Prostate gland (tissue), 2 donors: ENCODE measurements at regions not wholly inside any gene's neighbourhood (a gene's known extent, or its start where the extent isn't known, plus 50 kb on each side); places are given as distances from the start of the nearest gene placed in this dataset.

Experiments
- DNase-seq: peaks from one replicate; pipeline ENCODE4 v3.0.0-alpha.2; 2019; ENCODE audit warnings: low spot score
- H3K27ac ChIP-seq, 2 donors: fragments of 200-600 bp; sonication (generic); 2 replicates each; pipeline ENCODE4 v1.5.1; 2017 to 2019
- H3K27me3 ChIP-seq: fragments of 200-600 bp; sonication (generic); replicated peaks from 2 replicates; pipeline ENCODE4 v1.5.1; 2019; ENCODE audit not compliant: insufficient read depth
- H3K36me3 ChIP-seq, 2 donors: fragments of 200-600 bp; sonication (generic); 1 replicate in 1 of 2; 2 replicates in 1 of 2; pipeline versions ENCODE4 v1.5.1 to v1.8.1; 2017 to 2019
- H3K4me1 ChIP-seq: fragments of 200-600 bp; sonication (generic); replicated peaks from 2 replicates; pipeline ENCODE4 v1.5.1; 2019
- H3K4me3 ChIP-seq, 2 donors: fragments of 200-600 bp; sonication (generic); 2 replicates each; pipeline ENCODE4 v1.5.1; 2017 to 2019
- H3K9me3 ChIP-seq: fragments of 200-600 bp; sonication (generic); 2 replicates; pipeline ENCODE4 v1.5.1; 2017
- CTCF ChIP-seq, 4 experiments: fragments of 200-600 bp in 2 of 4; fragments of 450-650 bp in 2 of 4; sonication (generic) in 2 of 4; IDR thresholded peaks; 1 replicate in 3 of 4; 2 replicates in 1 of 4; pipeline ENCODE4 v1.5.1; 2016 to 2019; ENCODE audit warnings: antibody characterized with exemption in 4 of 4, mild to moderate bottlenecking in 2 of 4, moderate library complexity in 2 of 4
- POLR2A ChIP-seq: fragments of 450-650 bp; IDR thresholded peaks from one replicate; pipeline ENCODE4 v1.6.1; 2016; ENCODE audit warnings: antibody characterized with exemption, mild to moderate bottlenecking
- POLR2AphosphoS5 ChIP-seq: sonication (generic); formaldehyde crosslinking; IDR thresholded peaks from one replicate; pipeline ENCODE4 v1.6.1; 2017; ENCODE audit warnings: antibody characterized with exemption
- WGBS: methylation state at CpG from one replicate; pipeline ENCODE4 v1.1.5; 2018; 5-methylcytosine and 5-hydroxymethylcytosine counted together
- intact Hi-C: fragments of 100-400 bp; cut with DNase I; formaldehyde crosslinking; loops from one replicate; pipeline ENCODE4 v1.14.2; 2022

- H3K27ac ChIP-seq: no peak overlapping the region
- H3K36me3 ChIP-seq: no peaks in the 10 kb centered on the region
- no peak for DNase-seq
- TF ChIP-seq POLR2A (no peak), POLR2AphosphoS5 (no peak), CTCF (IDR thresholded peaks at IDR 0.05) (no peak)
- no peaks in the 10 kb centered on the region for H3K27me3 ChIP-seq
- no peaks in the 10 kb centered on the region for H3K4me1 ChIP-seq
- H3K9me3 ChIP-seq: no peaks in the 10 kb centered on the region
- no peak overlapping the region for H3K4me3 ChIP-seq
- 96% methylated on average over 2 of the region's 2 CpGs for WGBS
- intact Hi-C loops: no loop called here
Observed at GRCh38 chr5:126081209-126081608, 342.0 kb upstream of the GRAMD2B start.

GRCh38 chr5:126093041-126093440, 330.2 kb upstream of the GRAMD2B start:
- Histone ChIP-seq H3K36me3 (no peaks in the 10 kb centered on the region), H3K27ac (no peak overlapping the region), H3K9me3 (no peaks in the 10 kb centered on the region), H3K27me3 (no peaks in the 10 kb centered on the region), H3K4me1 (no peaks in the 10 kb centered on the region), H3K4me3 (no peak overlapping the region)
- WGBS: 73% methylated on average over 2 of the region's 2 CpGs
- no peak for DNase-seq
- intact Hi-C loops: no loop called here
- TF ChIP-seq CTCF (IDR thresholded peaks at IDR 0.05) (no peak), POLR2A (no peak), POLR2AphosphoS5 (no peak)

GRCh38 chr5:126093718-126094117, 329.5 kb upstream of the GRAMD2B start:
- no peaks in the 10 kb centered on the region for H3K9me3 ChIP-seq
- no peak overlapping the region for H3K4me3 ChIP-seq
- no peaks in the 10 kb centered on the region for H3K36me3 ChIP-seq
- intact Hi-C loops: no loop called here
- H3K4me1 ChIP-seq: no peaks in the 10 kb centered on the region
- H3K27me3 ChIP-seq: no peaks in the 10 kb centered on the region
- no peak for DNase-seq
- no peak overlapping the region for H3K27ac ChIP-seq
- TF ChIP-seq CTCF (IDR thresholded peaks at IDR 0.05) (no peak), POLR2AphosphoS5 (no peak), POLR2A (no peak)
- 95% methylated on average over 5 of the region's 5 CpGs for WGBS

- Histone ChIP-seq H3K27me3 (no peaks in the 10 kb centered on the region), H3K27ac (no peak overlapping the region), H3K36me3 (no peaks in the 10 kb centered on the region), H3K9me3 (no peaks in the 10 kb centered on the region), H3K4me3 (no peak overlapping the region), H3K4me1 (no peaks in the 10 kb centered on the region)
- 22% methylated on average over 2 of the region's 2 CpGs for WGBS
- no peak for DNase-seq
- TF ChIP-seq POLR2AphosphoS5 (no peak), POLR2A (no peak), CTCF (IDR thresholded peaks at IDR 0.05) (no peak)
- intact Hi-C loops: no loop called here
Observed at GRCh38 chr5:126094991-126095390, 328.2 kb upstream of the GRAMD2B start.

- TF ChIP-seq CTCF (IDR thresholded peaks at IDR 0.05) (no peak), POLR2AphosphoS5 (no peak), POLR2A (no peak)
- H3K9me3 ChIP-seq: no peaks in the 10 kb centered on the region
- DNase-seq: no peak
- no peaks in the 10 kb centered on the region for H3K4me1 ChIP-seq
- no peak overlapping the region for H3K27ac ChIP-seq
- no peaks in the 10 kb centered on the region for H3K36me3 ChIP-seq
- H3K27me3 ChIP-seq: no peaks in the 10 kb centered on the region
- H3K4me3 ChIP-seq: no peak overlapping the region
- 78% methylated on average over 4 of the region's 4 CpGs for WGBS
- intact Hi-C loops: no loop called here
Observed at GRCh38 chr5:126096442-126097006, 326.7 kb upstream of the GRAMD2B start.
